Fibroblast of villous mesenchyme (primary cell): ENCODE measurements at regions not wholly inside any gene's neighbourhood (a gene's known extent, or its start where the extent isn't known, plus 50 kb on each side); places are given as distances from the start of the nearest gene placed in this dataset.

Experiments
- DNase-seq: peaks from one replicate; pipeline ENCODE4 v3.0.0-alpha.2; 2010; ENCODE audit warnings: low read depth
- H3K4me3 ChIP-seq: 2 replicates; pipeline ENCODE4 v1.5.1; 2011; ENCODE audit warnings: low read depth, mild to moderate bottlenecking, low read length
- TF ChIP-seq, protein P1 (sequence below): IDR thresholded peaks from 2 replicates; pipeline ENCODE4 v1.5.1; 2012; ENCODE audit warnings: low read depth, mild to moderate bottlenecking, low read length; ENCODE audit not compliant: insufficient read depth

DNA sequence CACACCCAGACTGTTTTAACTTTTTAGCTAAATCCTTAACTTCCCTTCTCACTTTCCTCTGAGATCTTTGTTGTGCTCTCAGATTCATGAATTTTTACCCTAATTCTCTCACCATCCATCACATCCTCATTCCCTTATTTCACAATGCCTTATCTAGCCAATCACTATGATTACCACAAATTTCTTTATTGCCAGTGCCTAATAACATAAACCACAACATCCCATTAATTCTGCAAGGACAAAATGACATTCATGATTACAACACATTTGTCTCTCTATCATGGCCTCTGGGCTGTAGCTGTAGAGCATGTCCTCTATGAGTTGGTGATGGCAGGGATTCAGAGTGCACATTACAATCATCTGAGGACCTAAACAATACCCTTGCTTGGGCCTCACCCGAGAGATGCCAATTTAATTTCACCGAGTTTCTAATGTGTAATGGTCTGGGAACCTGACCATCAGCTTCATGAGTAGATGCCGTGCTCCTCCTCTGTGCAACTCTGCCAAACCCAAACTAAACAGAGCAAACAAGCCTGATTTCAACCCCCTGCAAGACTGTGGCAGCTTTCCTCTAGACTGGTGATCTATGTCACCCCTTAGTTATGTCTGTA, 99.3 kb downstream of the SPTSSA start:
- DNase-seq: peak; percentile 55
- TF ChIP-seq, protein P1, sequence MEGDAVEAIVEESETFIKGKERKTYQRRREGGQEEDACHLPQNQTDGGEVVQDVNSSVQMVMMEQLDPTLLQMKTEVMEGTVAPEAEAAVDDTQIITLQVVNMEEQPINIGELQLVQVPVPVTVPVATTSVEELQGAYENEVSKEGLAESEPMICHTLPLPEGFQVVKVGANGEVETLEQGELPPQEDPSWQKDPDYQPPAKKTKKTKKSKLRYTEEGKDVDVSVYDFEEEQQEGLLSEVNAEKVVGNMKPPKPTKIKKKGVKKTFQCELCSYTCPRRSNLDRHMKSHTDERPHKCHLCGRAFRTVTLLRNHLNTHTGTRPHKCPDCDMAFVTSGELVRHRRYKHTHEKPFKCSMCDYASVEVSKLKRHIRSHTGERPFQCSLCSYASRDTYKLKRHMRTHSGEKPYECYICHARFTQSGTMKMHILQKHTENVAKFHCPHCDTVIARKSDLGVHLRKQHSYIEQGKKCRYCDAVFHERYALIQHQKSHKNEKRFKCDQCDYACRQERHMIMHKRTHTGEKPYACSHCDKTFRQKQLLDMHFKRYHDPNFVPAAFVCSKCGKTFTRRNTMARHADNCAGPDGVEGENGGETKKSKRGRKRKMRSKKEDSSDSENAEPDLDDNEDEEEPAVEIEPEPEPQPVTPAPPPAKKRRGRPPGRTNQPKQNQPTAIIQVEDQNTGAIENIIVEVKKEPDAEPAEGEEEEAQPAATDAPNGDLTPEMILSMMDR: no peak
- no peak overlapping the region for H3K4me3 ChIP-seq

DNA sequence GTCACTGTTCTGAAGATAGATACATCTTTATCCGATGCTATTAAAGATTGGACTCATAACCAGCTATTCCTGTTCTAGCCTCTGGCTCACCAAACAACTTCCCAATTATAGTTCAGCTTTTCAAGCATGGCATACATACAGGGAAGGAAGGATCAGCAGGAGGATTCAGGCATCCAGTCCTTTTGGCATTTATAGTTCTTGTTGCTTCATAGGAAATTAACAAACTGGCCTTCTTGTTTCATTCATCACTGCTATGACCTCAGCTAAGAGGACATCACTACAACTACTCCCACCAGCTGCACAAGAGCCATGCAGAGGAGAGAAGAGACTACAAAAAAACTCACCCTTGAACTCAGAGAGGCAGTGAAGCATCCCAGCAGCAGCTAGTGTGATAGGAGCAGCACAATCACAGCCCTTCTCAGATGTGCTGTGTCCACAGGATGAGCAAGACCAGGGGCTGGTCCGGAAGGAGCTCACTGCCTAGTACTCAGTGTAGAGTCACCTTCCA, 100.5 kb downstream of the SPTSSA start:
- TF ChIP-seq, protein P1: no peak
- no peak overlapping the region for H3K4me3 ChIP-seq
- peak; percentile 86 for DNase-seq

DNA sequence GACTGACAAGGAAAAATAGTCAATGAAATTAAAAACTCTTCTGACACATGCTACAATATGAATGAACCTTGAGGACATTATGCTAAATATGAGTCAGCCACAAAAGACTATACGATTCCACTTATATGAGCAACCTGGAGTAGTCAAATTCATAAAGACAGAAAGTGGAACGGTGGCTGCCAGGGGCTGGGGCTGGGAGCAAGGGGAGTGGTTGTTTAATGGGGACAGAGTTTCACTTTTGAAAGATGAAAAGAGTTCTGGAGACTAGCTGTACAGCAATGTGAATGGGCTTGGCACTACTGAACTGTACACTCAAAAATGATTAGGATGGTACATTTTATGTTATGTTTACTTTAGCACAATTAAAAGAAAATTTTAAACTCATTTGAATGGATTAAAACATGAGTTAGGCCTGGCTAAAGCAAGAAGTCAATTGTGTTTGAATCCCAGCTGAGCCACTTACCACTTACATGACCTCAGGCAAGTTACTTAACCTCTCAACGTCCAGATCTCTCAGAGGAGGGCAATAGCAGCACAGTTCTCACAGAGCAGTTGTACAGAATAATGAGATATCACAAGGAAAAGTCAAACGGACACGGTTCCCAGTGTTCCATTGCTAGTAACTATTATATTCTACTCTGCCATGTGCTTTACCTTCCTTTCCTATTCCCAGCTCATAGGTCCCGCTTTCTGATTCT, 102.5 kb downstream of the SPTSSA start:
- TF ChIP-seq, protein P1: no peak
- DNase-seq: no peak
- no peak overlapping the region for H3K4me3 ChIP-seq

DNA sequence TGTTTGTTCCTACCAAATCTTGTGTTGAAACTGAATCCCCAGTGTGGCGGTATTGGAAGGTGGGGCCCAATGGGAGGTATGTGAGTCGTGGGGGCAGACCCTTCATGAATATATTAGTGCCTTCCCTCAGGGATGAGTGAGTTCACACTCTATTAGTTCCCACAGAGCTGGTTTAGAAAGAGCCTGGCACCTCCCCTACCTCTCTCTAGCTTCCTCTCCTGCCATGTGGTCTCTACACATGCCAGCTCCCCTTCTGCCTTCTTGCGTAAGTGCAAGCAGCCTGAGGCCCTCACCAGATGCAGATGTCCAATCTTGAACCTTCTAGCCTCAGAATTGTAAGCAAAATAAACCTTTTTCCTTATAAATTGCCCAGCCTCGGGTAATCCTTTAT, 105.8 kb downstream of the SPTSSA start:
- H3K4me3 ChIP-seq: no peak overlapping the region
- TF ChIP-seq, protein P1: no peak
- DNase-seq: peak; percentile 71

DNA sequence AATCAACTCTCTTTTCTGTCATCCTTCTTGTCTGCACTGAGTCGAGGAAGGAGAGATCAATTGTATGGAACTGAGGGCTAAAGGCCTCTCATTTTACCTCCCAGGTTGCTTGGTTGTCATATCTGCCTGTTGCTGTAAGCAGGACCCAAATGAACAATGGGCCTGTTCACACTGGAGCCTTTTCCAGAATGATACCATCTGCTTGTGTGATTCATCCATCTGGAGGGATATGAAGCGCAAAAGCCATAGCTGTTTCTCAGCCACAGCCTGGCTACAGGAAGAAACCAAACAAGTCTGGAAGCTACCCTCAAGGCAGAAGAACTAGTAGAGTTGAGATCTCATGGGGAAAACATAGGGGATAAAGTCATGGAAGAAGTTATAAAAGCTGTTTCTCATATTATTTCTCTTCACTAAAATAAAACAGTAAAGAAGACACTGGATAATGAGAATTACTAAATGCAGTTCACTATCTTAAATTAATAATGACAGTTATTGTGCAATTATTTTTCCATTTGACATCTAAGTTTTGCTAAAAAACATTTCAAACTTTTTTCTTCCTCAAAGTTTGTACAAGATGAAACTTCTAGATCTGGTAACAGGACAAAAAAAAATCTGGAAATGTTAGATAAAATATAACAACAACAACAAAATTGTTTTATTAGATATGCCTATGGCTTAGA, 106.3 kb downstream of the SPTSSA start:
- DNase-seq: peak; percentile 68

DNA sequence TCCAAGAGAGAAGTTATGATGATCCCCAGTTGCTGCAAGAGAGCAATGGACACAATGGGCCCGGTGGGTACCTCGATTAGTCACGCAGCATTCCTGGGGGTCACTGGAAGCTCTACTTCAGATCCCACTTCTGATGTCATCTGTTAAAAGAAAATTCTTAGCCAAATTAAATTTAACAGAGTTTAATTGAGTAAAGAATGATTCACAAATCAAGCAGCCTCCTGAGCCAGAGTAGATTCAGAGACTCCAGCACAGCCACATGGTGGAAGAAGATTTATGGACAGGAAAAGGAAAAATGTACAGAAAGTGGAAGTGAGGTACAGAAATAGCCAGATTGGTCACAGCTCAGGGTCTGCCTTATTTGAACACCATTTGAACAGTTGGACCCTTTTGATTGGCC, 107.5 kb downstream of the SPTSSA start:
- DNase-seq: no peak
- TF ChIP-seq, protein P1: no peak
- no peak overlapping the region for H3K4me3 ChIP-seq

More for the DNA sequence above, 106.3 kb downstream of the SPTSSA start:
- TF ChIP-seq, protein P1: no peak
- no peak overlapping the region for H3K4me3 ChIP-seq
